Body of pancreas (tissue), 4 donors: ENCODE measurements at regions not wholly inside any gene's neighbourhood (a gene's known extent, or its start where the extent isn't known, plus 50 kb on each side); places are given as distances from the start of the nearest gene placed in this dataset.

Experiments
- CTCF ChIP-seq, 7 experiments: fragments of 450-650 bp in 4 of 7; fragments of 200-600 bp in 3 of 7; sonication (generic) in 3 of 7; IDR thresholded peaks; one replicate each; pipeline ENCODE4 v1.5.1; 2016 to 2019; ENCODE audit warnings: antibody characterized with exemption in 7 of 7
- POLR2A ChIP-seq, 3 donors: fragments of 450-650 bp; IDR thresholded peaks; one replicate each; pipeline ENCODE4 v1.6.1; 2016; ENCODE audit warnings: antibody characterized with exemption in 3 of 3, mild to moderate bottlenecking in 2 of 3

- TF ChIP-seq CTCF (IDR thresholded peaks at IDR 0.05) (no peak), POLR2A (IDR thresholded peaks at IDR 0.05) (no peak)
Measured at GRCh38 chr10:37721100-37721499, 136.3 kb downstream of the ZNF248 start.
